Skin epidermis (tissue), 12 donors: ENCODE measurements at regions not wholly inside any gene's neighbourhood (a gene's known extent, or its start where the extent isn't known, plus 50 kb on each side); places are given as distances from the start of the nearest gene placed in this dataset.

ENCODE experiments used
- H3K27ac ChIP-seq, 21 experiments: fragments of 200-600 bp; sonication (generic) in 11 of 21; one replicate each; pipeline ENCODE4 v1.5.0; 2020; ENCODE audit warnings: mild to moderate bottlenecking in 3 of 21, inconsistent platforms in 2 of 21, moderate library complexity in 2 of 21
- H3K4me3 ChIP-seq, 7 experiments: fragments of 200-600 bp; sonication (generic) in 2 of 7; one replicate each; pipeline ENCODE4 v1.5.0; 2020; ENCODE audit warnings: inconsistent platforms in 2 of 7, mild to moderate bottlenecking in 2 of 7, moderate library complexity in 1 of 7

DNA sequence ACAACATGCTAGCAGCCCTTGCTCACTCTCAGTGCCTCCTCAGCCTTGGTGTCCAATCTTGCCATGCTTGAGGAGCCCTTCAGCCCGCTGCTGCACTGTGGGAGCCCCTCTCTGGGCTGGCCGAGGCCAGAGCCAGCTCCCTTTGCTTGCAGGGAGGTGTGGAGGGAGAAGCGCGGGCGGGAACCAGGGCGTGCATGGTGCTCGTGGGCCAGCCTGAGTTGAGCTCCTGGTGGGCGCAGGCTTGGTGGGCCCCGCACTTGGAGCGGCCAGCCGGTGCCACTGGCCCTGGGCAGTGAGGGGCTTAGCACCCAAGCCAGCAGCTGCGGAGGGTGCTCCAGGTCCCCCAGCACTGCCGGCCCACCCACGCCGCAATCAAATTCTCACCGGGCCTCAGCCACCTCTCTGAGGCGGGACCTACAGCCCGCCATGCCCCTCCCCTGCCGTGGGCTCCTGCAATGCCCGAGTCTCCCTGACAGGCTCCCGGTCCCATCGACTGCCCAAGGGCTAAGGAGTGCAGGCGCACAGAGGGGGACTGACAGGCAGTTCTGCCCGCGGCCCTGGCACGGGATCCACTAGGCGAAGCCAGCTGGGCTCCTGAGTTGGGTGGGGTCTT lies 333.5 kb downstream of the KCNN2 start:
- H3K27ac ChIP-seq, result no peak overlapping the region
- no peak overlapping the region for H3K4me3 ChIP-seq

DNA sequence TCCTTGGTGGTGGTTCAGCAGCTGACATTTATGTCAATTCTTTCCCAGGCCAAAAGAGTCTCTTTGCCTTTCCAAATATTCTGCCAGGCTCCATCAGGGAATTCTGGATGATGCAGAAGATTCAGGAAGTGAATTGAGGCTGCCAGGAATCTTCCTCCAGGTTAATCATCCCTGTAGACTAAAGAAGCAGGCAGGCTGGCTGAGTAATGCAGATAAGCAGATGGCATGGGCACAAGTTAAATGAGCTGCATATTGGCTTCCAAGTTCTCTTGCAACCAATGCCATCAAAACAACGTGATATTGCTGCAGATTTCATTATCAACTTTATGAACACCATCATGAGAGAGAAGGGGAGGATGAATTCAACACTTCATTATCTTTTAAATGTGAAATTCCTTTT lies 324.5 kb downstream of the KCNN2 start:
- Histone ChIP-seq H3K27ac (no peak overlapping the region), H3K4me3 (no peak overlapping the region)

DNA sequence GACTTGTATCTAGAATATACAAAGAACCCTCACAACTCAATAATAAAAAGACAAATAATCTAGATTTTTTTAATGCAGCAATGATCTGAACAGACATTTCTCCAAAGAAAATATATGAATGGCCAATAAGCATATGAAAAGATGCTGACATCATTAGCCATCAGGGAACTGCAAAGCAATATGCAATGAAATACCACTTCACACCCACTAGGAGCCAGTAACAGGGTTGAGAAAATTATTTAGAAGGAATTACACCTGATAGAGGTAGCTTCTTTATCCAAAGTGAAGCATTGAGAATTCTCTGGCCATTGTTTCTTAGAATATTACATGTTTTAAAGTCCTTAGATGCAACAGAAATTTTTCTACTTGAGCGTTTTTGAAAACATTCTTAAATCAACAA lies 316.9 kb downstream of the KCNN2 start:
- no peak overlapping the region for H3K4me3 ChIP-seq
- H3K27ac ChIP-seq, result no peak overlapping the region

DNA sequence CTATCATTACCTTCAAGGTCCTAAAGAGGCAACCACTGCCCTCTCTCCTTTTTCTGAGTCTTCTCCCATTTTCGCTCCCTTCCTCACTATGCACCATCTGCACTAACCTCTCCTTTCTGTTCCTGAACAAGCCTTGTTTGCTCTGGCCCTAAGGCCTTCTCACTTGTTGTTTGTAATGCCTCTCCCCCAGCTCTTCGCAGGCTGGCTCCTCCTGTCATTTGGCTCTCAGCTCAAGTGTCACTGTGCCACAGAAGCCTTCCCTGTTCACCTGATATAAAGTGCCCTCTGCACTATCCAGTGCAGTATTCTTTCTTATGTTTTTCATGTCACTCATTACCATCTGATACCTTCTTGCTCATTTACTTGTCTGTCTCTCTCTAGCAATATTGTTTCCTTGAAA lies 303.7 kb downstream of the KCNN2 start:
- no peak overlapping the region for H3K27ac ChIP-seq
- no peak overlapping the region for H3K4me3 ChIP-seq

DNA sequence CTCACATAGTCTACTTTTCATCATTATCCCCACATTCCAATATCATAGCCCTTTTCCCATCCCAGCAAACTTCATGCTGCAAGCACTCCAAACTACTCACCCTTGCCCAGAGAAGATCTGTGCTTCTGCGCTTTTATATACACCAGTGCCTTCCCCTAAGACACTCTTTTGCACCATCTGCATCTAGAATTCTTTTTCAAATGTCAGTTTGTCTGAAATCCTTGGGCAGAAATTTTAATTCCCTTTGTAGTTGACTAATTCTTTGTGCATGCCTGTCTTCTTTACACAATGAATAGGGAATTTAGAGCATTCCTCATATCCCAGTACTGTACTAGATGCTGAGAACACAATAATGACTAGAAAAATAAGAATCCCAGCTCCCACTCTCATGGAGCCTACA lies 298.9 kb downstream of the KCNN2 start:
- Histone ChIP-seq H3K4me3 (no peak overlapping the region), H3K27ac (no peak overlapping the region)

DNA sequence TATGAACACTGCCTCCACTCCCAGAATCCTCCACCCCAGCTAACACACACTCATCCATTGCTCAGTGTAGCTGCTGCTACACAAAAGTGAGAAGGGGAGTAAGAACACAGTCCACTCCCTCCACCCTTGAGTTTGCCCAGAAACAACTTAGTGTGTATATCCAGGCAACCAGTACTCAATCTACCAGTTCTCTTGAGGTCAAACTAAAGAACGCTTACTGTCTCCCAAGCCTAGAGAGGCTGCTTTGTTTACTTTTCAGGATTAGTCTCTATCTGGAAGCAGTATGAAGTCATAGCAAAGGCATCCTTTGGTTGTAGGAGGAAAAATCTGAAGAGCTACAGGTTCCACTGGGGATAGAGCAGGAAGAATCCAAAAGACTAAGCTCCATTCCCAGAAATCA lies 296.3 kb downstream of the KCNN2 start:
- no peak overlapping the region for H3K27ac ChIP-seq
- H3K4me3 ChIP-seq, result no peak overlapping the region

DNA sequence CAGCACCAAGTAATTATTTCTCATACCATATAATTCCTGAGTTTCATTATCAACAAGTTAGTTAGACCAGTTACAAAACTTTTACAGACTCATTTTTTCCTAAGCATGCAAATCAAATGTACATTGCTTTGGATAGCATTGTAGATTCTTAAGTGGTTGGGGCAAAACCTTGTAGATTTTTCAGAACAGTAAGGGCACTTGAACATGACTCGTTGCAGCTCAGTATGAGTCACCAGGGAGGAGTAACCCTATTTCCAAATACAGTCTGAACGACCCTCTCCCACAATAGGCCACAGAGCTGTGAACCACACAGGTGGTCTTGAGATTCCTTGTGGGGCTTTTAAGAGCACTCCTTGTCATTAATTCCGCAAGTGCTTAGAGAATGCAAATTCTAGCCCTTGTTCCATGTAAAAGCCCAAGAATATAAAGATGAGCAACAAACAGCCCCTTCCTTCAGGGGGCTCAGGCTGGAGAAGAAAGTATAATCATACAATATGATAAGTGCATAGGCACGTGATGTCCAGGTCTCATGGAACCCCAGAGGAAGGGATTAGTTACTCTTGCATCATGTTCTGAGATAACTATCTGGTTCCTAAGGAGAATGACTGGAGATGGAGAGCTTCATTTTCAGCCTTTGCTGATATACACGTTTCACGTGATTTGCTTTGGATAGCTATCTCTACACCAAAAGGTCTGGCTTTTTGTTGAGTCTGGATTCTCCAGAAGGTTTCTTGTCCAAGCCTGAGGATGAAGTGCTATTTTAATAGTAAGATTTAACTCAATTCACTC lies 295.7 kb downstream of the KCNN2 start:
- H3K4me3 ChIP-seq, result no peak overlapping the region
- no peak overlapping the region for H3K27ac ChIP-seq

DNA sequence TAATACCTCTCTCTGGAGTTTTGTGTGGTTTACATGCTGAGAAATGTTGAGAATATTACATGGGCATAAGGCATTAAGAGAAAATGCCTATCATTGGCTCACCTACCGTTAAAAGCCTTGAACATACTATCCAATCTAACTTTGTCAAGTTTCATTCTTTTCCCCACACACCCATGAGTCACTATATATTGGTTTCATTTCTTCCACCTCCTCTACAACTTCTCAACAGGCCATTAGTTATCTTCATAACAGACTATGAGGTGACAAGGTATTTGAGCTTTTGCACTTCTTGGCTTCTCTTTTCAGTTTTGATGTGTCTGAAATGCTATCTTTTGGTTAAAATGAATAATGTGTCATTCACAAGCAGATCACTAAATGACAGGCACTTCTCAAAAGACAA lies 288.0 kb downstream of the KCNN2 start:
- Histone ChIP-seq H3K4me3 (no peak overlapping the region), H3K27ac (no peak overlapping the region)

DNA sequence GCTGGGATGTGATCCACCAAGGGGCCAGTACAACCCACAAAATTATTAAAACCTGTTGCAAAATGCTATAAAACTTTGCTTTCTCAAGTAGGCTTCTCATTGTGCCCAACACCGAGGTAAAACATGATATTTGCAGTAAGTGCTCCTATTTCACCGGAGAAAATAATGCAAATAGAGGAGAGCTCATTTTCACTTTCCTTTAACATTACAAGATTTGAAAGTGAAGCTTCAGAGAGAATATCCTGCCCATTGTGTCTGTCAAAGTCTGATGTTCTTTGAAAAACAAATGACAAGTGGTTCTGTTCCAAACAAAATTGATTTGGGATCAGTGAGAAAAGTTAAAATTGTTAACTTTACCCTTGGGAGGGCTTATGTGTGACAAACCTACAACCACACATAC lies 287.1 kb downstream of the KCNN2 start:
- Histone ChIP-seq H3K4me3 (no peak overlapping the region), H3K27ac (no peak overlapping the region)

DNA sequence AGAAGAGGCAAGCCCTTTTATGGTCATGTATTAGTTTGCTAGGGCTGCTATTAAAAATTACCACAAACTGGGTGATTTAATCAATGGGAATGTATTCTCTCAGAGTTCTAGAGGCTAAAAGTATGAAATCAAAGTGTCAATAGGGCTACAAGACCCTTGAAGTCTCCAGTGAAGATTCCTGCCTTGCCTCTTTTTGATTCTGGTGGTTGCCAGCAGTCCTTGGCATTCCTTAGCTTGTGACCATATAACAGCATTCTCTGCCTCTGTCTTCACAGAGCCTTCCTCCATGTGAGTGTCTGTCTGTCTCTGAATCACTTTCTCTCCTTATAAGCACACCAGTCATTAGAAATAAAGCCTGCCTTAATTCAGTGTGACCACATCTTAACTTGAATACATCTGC lies 282.7 kb downstream of the KCNN2 start:
- Histone ChIP-seq H3K27ac (no peak overlapping the region), H3K4me3 (no peak overlapping the region)

DNA sequence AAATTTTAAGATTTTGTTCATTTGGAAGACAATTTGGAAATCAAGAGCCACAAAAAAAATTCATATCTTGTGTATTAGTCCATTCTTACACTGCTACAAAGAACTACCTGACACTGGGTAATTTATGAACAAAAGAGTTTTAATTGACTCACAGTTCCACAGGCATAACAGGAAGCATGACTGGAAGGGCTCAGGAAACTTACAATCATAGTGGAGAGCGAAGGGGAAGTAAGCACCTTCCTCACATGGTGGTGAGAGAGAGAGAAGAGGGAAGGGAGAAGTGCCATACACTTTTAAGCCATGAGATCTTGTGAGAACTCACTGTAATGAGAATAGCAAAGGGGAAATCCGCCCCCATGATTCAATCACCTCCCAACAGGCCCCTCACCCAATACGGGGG lies 274.4 kb downstream of the KCNN2 start:
- no peak overlapping the region for H3K27ac ChIP-seq
- H3K4me3 ChIP-seq, result no peak overlapping the region

DNA sequence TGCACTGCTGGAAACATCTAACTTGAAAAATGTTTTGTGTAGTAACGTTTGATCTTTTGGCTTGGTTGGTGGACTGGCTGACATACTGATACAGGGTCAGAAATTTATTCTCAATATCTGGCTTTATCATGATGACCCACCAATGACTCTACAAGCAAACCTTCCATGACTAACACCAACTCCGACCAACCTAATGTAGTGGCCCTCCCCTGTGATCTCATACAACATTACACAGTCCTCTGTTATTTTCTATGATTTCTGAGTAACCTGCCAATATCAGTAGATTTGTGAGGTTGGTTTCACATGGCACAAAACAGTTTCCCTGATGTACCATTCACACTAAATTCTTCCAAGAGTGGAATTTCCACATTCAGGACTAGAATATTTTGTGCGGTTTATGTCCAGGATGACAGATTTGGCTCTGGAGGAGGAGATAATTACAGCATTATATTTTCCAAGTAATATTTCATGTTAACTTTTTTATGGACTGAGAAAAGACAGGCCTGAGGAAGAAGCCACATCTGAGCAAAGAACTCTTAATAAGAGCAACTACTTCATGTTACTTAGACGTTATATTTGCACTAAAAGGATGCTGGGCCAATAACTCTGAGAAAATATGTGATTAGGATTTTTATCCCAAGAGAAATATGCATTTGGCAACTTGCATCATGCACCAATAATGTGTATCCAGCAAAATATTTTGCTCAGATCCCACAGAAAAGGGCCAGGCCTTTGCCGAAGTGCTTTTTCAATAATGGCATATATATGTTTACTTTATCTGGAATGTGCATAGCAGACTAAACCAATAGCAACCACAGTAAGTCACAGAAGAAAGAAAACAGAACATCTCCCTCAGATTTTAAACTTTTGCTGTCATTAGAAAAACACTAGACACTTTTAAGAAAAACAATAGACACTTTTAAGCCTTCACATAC lies 273.4 kb downstream of the KCNN2 start:
- no peak overlapping the region for H3K27ac ChIP-seq

DNA sequence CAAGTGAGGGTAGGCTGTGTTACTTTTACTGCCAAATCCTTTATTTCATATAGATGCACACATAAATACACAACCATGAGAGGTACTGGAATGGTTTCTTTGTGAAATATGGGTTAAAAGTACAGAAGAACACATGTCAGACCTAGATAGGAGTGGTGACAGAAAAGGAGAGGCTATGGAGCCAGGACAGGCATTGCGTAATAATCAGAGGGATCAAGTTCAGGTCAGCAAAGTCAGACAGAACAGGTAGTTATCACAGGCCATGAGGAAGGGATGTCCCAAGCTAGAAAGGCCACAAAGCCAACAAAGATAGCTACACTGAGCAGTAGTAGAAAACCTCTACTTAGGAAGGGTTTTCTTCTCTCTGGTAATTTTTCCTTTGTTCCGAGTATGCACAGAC lies 272.6 kb downstream of the KCNN2 start:
- H3K27ac ChIP-seq, result no peak overlapping the region
- H3K4me3 ChIP-seq, result no peak overlapping the region

More for the DNA sequence above, 273.4 kb downstream of the KCNN2 start:
- no peak overlapping the region for H3K4me3 ChIP-seq

DNA sequence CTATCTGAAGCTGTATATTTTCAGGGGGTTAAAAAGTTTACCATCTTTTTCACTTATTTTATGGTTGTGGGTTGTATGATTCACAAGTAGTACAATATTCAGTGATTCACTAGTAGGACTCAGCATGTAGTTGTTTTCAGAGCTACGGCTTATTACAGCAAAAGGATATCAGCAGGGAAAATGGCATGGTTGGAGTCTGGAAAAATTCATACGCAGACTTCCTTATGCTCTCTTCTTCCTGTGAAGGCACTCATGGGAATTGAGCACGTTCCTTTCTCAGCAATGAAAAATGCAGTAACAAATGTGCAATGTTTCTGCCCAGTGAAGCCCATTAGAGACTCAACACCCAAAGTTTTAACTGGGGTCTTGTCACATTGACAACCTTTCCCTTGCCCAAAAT lies 250.5 kb downstream of the KCNN2 start:
- Histone ChIP-seq H3K4me3 (no peak overlapping the region), H3K27ac (no peak overlapping the region)

DNA sequence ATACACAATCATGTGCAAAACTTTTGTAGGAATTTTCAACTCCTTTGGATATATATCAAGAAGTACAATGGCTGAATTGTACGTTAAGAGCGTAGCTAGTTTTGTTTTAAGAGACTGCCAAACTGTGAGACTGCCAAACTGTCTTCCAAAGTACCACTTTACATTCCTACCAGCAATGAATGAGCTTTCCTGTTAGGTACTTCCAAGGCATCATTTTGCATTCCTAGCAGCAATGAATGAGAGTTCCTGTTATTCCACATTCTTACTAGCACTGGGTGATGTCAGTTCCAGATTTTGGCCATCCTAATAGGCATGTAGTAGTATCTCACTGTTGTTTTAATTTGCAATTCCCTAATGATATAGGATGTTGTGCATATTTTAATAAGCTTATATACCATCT lies 219.3 kb downstream of the KCNN2 start:
- Histone ChIP-seq H3K4me3 (no peak overlapping the region), H3K27ac (no peak overlapping the region)

DNA sequence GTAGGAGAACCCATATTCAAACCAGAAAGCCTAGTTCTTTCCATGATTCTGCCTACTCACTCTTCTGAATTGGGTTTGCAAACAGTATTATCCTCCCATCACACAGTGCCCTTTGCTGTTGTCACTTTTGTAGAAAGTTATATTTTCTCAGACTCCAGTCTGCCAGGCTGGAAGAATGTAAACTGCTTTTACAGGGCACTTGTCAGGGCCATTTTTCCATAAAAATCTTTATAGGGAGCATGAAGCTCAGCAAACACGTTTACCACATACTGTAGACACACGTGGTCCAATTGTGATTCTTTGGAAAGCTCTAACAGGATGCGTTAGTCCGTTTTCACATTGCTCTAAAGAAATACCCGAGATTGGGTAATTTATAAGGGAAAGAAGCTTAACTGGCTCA lies 204.0 kb downstream of the KCNN2 start:
- Histone ChIP-seq H3K27ac (no peak overlapping the region), H3K4me3 (no peak overlapping the region)

DNA sequence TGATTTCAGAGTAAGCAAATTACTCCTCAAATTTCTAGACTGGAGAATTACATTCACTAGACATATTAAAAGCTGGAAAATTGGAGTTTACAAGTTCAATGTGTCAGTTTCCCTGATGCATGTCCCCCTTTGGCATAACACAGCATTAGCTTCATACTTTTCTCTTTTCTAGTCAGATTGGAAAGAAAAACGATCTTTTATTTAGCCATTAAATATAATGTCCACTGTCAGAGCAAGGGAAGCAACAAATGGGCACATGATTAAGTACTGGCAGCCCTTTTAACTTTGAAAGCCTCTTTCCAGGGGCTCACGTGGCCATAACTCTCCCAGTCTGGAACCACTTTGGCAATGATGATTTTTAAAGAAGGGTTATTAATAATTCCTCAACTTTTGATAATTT lies 203.3 kb downstream of the KCNN2 start:
- no peak overlapping the region for H3K4me3 ChIP-seq
- no peak overlapping the region for H3K27ac ChIP-seq

DNA sequence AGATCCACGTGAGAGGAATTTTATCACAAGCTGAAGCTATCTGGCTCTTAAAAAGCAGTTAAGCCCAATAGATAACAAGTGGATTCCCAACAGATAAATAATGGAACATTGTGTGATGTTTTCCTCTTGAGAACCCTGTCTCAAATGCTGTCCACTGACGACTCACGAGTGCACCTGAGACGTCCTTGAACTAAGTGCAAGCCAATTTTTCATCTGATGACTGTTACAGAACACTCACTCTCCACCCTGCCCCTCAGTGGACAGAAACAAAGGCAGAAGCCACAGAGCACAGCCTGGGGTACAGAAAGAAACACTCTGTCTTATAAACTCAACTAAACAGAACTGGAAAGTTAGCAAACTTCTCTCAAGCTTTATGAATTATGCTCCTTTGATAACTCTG lies 199.5 kb downstream of the KCNN2 start:
- Histone ChIP-seq H3K27ac (no peak overlapping the region), H3K4me3 (no peak overlapping the region)
